ENCODE measurements at regions not wholly inside any gene's neighbourhood (a gene's known extent, or its start where the extent isn't known, plus 50 kb on each side); places are given as distances from the start of the nearest gene placed in this dataset.

- no peak overlapping the region for H3K27ac ChIP-seq
- TF ChIP-seq EZH2 (IDR thresholded peaks at IDR 0.05) (no peak), EZH2phosphoT487 (IDR thresholded peaks at IDR 0.05) (no peak), CTCF (IDR thresholded peaks at IDR 0.05) (no peak)
- H3K9ac ChIP-seq = no peak overlapping the region
- peaks cover 17% of the 10 kb centered on the region for H3K4me1 ChIP-seq
- H3K4me1 Mint-ChIP-seq = peaks cover 25% of the 10 kb centered on the region
- peaks cover 2% of the 10 kb centered on the region for H3K9me3 Mint-ChIP-seq
- H2AFZ ChIP-seq (replicated peaks) = peak overlapping the region; percentile 92
- no peaks in the 10 kb centered on the region for H3K79me2 ChIP-seq (ENCODE audit: low read depth)
- no peak overlapping the region for H3K4me3 Mint-ChIP-seq
- DNase-seq (ENCODE audit: low spot score) = no peak
- no peaks in the 10 kb centered on the region for H4K20me1 ChIP-seq (ENCODE audit: low read depth)
- H3K36me3 ChIP-seq = no peaks in the 10 kb centered on the region
- H3K27me3 ChIP-seq = peaks cover 8% of the 10 kb centered on the region
- H3K4me3 ChIP-seq = no peak overlapping the region
- peak overlapping the region; percentile 31 for H3K27ac Mint-ChIP-seq
- no peaks in the 10 kb centered on the region for H3K9me3 ChIP-seq (ENCODE audit: low read depth)
- H3K4me2 ChIP-seq = peak overlapping the region; percentile 60
- H3K27me3 Mint-ChIP-seq (ENCODE audit: insufficient read depth, low read depth) = no peaks in the 10 kb centered on the region
- peaks cover 12% of the 10 kb centered on the region for H3F3A ChIP-seq (ENCODE audit: low read depth)
- no peaks in the 10 kb centered on the region for H3K36me3 Mint-ChIP-seq
Observed at GRCh38 chr17:5798094-5798493, 213.8 kb upstream of the NLRP1 start.

- H3K4me1 Mint-ChIP-seq = peaks cover 25% of the 10 kb centered on the region
Observed at GRCh38 chr17:5800131-5800530, 215.8 kb upstream of the NLRP1 start.

GRCh38 chr17:5800646-5801045 lies 216.3 kb upstream of the NLRP1 start:
- H3F3A ChIP-seq (ENCODE audit: low read depth) = peaks cover 12% of the 10 kb centered on the region
- H3K9ac ChIP-seq = no peak overlapping the region
- no peak overlapping the region for H3K27ac Mint-ChIP-seq
- H3K36me3 ChIP-seq = no peaks in the 10 kb centered on the region
- H3K36me3 Mint-ChIP-seq = no peaks in the 10 kb centered on the region
- H3K4me1 Mint-ChIP-seq = peaks cover 25% of the 10 kb centered on the region
- H3K79me2 ChIP-seq (ENCODE audit: low read depth) = no peaks in the 10 kb centered on the region
- no peak overlapping the region for H3K4me3 ChIP-seq
- H3K27me3 ChIP-seq = peaks cover 8% of the 10 kb centered on the region
- H3K4me1 ChIP-seq = peaks cover 17% of the 10 kb centered on the region
- no peak for TF ChIP-seq EZH2phosphoT487 (IDR thresholded peaks at IDR 0.05)
- no peaks in the 10 kb centered on the region for H4K20me1 ChIP-seq (ENCODE audit: low read depth)
- H2AFZ ChIP-seq (replicated peaks) = no peak overlapping the region
- H3K9me3 Mint-ChIP-seq = peaks cover 13% of the 10 kb centered on the region
- no peak overlapping the region for H3K27ac ChIP-seq
- no peak for DNase-seq (ENCODE audit: low spot score)
- no peaks in the 10 kb centered on the region for H3K9me3 ChIP-seq (ENCODE audit: low read depth)
- H3K4me3 Mint-ChIP-seq = no peak overlapping the region
- H3K4me2 ChIP-seq = no peak overlapping the region
- no peaks in the 10 kb centered on the region for H3K27me3 Mint-ChIP-seq (ENCODE audit: insufficient read depth, low read depth)

More at GRCh38 chr17:5800131-5800530, 215.8 kb upstream of the NLRP1 start:
- Histone ChIP-seq H3K9ac (no peak overlapping the region), H3K4me2 (no peak overlapping the region), H3K4me3 (no peak overlapping the region), H3K27ac (no peak overlapping the region), H3K9me3 (ENCODE audit: low read depth) (no peaks in the 10 kb centered on the region), H2AFZ (replicated peaks) (peak overlapping the region; percentile 42), H3F3A (ENCODE audit: low read depth) (peaks cover 12% of the 10 kb centered on the region), H4K20me1 (ENCODE audit: low read depth) (no peaks in the 10 kb centered on the region), H3K4me1 (peaks cover 17% of the 10 kb centered on the region), H3K36me3 (no peaks in the 10 kb centered on the region), H3K79me2 (ENCODE audit: low read depth) (no peaks in the 10 kb centered on the region), H3K27me3 (peaks cover 8% of the 10 kb centered on the region)
- Mint-ChIP-seq H3K27ac (no peak overlapping the region), H3K27me3 (ENCODE audit: insufficient read depth, low read depth) (no peaks in the 10 kb centered on the region), H3K4me3 (no peak overlapping the region), H3K9me3 (peaks cover 9% of the 10 kb centered on the region), H3K36me3 (no peaks in the 10 kb centered on the region)
- TF ChIP-seq EZH2phosphoT487 (IDR thresholded peaks at IDR 0.05) (no peak), CTCF (IDR thresholded peaks at IDR 0.05) (no peak), EZH2 (IDR thresholded peaks at IDR 0.05) (no peak)
- no peak for DNase-seq (ENCODE audit: low spot score)

GRCh38 chr17:5804251-5804650 lies 219.9 kb upstream of the NLRP1 start:
- H3K4me1 Mint-ChIP-seq = peaks cover 9% of the 10 kb centered on the region
- H3K27me3 ChIP-seq = no peaks in the 10 kb centered on the region
- H3K27ac Mint-ChIP-seq = no peak overlapping the region
- no peak overlapping the region for H3K4me2 ChIP-seq
- no peaks in the 10 kb centered on the region for H3K36me3 ChIP-seq
- no peak overlapping the region for H3K4me3 Mint-ChIP-seq
- no peak overlapping the region for H3K27ac ChIP-seq
- H3K36me3 Mint-ChIP-seq = no peaks in the 10 kb centered on the region
- no peaks in the 10 kb centered on the region for H4K20me1 ChIP-seq (ENCODE audit: low read depth)
- TF ChIP-seq EZH2phosphoT487 (IDR thresholded peaks at IDR 0.05) = no peak
- TF ChIP-seq CTCF (IDR thresholded peaks at IDR 0.05) = no peak
- TF ChIP-seq EZH2 (IDR thresholded peaks at IDR 0.05) = no peak
- no peak overlapping the region for H2AFZ ChIP-seq (replicated peaks)
- H3K9me3 Mint-ChIP-seq = peaks cover 24% of the 10 kb centered on the region
- no peaks in the 10 kb centered on the region for H3F3A ChIP-seq (ENCODE audit: low read depth)
- no peak overlapping the region for H3K4me3 ChIP-seq
- no peaks in the 10 kb centered on the region for H3K79me2 ChIP-seq (ENCODE audit: low read depth)
- H3K4me1 ChIP-seq = no peaks in the 10 kb centered on the region
- H3K9me3 ChIP-seq (ENCODE audit: low read depth) = no peaks in the 10 kb centered on the region
- DNase-seq (ENCODE audit: low spot score) = no peak
- H3K9ac ChIP-seq = no peak overlapping the region
- no peaks in the 10 kb centered on the region for H3K27me3 Mint-ChIP-seq (ENCODE audit: insufficient read depth, low read depth)
